HG02798 (cell line): ENCODE measurements at regions not wholly inside any gene's neighbourhood (a gene's known extent, or its start where the extent isn't known, plus 50 kb on each side); places are given as distances from the start of the nearest gene placed in this dataset.

ENCODE experiments used
- ATAC-seq: cut with Tn5 transposase; IDR thresholded peaks from one replicate; pipeline ENCODE4 v1.9.1; 2021; ENCODE audit warnings: mild to moderate bottlenecking; ENCODE audit not compliant: unreplicated experiment, poor library complexity

GRCh38 chr14:38788060-38788459 lies 315.0 kb downstream of the SEC23A start:
- no peak for ATAC-seq

DNA sequence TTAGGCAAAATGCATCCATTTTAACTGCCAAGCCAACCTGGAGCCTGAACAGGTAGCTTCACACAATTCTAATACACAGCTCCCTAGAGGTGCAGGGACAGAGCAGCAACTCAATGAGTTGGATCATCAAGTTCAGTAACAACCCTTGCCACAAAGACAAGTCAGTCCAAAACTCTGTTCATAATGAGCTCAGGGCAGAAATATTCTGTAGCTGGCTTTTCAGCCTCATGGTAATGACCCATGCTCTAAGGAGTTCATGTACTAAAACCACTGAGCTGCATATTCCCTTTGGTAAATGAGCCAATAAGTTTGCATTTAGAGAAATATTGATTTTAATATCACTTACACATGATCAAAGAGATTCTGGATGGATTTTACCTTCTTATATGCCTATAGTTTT lies 316.1 kb downstream of the SEC23A start:
- ATAC-seq = no peak

DNA sequence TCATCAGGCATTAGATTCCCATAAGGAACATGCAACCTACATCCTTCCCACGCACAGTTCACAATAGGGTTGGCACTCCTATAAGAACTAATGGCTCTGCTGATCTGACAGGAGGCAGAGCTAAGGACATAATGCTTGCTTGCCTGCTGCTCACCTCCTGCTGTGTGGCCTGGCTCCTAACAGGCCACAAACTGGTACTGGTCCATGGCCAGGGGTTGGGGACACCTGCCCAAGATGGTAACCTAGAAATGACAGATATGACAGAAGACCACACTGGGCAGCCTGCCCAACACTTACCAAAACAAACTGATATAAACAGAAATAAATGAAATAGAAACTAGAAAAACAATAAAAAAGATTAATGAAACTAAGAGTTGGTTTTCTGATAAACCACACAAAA lies 325.6 kb downstream of the SEC23A start:
- no peak for ATAC-seq

- no peak for ATAC-seq
These were observed 327.0 kb downstream of the SEC23A start for GRCh38 chr14:38775986-38776385.

DNA sequence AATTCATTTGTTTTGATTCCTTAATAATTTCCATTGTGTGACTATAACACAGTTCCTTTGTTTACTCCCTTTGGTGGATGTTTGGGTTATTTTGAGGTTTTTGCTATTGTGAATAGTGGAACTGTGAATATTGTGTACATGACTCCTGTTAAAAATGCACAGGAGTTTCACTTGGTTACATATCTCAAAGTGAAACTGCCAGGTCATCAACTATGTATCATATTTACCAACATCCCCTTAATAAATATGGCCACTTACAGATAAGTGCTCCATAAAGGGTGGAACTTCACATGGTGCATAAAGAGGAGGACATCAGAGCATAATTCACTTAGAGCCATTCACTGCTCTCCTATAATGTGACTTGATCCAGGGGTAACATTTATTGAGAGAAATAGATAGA lies 328.9 kb downstream of the SEC23A start:
- ATAC-seq = no peak

DNA sequence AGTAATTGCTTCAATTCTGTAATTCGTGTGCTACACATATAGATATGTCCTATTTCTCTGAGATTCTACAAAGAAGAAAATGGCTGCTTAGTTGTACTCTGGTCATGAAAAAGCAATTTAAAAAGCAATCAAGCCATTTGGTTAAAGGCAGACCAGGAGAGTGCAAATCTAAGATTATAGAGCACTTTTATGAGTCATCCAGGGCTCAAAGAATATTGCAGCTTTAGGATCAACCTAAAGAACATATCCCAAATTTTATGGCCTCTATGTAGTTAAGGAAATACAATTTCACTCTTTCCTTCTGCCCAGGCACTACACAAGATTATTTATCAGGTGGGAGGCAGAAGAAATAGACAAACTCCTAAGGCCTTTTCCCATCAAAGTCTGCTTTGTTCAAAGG lies 332.8 kb downstream of the SEC23A start:
- ATAC-seq = no peak

DNA sequence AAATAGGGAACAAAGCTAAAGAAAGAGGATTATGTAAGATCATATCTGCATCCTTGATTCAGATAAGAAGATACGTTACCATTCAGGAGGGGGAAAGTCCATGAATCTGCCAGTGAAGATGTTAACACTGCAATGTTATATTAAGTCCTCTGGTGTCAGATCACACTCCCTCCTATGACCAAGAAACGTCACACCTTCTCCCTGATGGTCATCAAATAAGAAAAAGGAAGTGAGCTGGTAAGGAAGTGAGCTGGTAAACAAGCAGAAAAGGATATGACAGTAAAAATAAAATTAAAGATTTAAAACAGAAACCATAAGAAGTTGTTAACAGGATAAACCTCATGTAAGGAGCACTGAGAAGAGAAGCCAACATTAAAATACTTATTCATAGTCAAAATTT lies 340.2 kb downstream of the SEC23A start:
- no peak for ATAC-seq

GRCh38 chr14:38762426-38762825 lies 340.6 kb downstream of the SEC23A start:
- no peak for ATAC-seq

DNA sequence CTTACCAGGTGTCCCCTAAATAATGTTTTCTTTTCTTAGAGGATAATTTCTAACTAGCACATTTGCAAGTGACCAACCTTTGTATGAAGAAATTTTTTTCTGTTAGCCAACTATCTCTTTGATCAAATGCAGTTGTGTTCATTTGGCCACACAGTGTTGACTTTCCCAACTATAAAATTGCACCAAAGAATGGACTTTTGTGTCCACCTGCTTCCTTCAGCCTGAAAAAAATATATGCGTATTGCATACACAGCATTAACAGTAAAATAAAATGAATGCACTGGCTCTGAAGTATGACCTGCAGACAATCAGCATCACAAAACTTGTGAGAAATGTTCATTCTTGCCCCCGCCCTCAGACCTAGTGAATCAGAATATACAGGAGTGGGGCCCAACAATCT lies 342.0 kb downstream of the SEC23A start:
- no peak for ATAC-seq

- ATAC-seq = no peak
These were observed 344.4 kb downstream of the SEC23A start for GRCh38 chr14:38758661-38759060.

GRCh38 chr14:38755036-38755435 lies 348.0 kb downstream of the SEC23A start:
- no peak for ATAC-seq

DNA sequence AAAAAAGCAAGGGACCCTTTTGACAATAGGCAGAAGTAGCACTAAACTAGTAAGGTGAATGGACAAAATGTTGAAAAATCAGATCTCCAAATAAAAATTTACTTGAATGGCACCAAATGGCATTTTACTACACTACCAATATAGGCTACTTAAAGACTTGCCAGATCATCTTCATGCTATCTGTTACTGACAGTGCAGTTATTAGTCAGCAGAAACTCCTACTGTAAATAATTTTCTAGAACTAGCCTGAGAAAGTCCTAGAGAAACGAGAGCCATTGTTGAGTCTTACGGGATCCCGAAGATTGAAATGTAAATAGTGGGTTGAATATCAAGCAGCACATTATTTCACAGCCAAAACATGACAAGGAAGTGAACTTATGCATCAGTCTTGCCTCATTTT lies 350.3 kb downstream of the SEC23A start:
- no peak for ATAC-seq

GRCh38 chr14:38752341-38752740 lies 350.7 kb downstream of the SEC23A start:
- no peak for ATAC-seq

DNA sequence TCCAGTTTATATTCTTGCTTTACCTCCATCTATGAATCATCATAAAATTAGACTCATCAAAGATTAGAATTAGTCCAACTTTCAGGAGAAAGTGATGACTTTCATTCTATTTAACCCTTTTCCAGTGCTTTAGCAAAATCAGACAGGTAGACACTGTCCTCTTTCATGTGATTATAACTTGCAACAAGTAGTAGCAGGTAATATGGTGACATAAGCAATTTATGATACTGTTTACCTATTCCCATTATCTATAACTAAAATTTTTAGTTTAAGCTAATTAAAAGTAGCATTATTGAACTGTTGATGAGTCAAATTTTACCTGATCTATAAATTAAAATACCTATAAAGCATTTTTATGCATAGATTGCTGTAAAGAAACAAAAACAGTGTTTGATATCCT lies 351.6 kb downstream of the SEC23A start:
- no peak for ATAC-seq

GRCh38 chr14:38749936-38750335 lies 353.1 kb downstream of the SEC23A start:
- ATAC-seq = no peak

GRCh38 chr14:38745861-38746260 lies 357.2 kb downstream of the SEC23A start:
- no peak for ATAC-seq

GRCh38 chr14:38743966-38744584 lies 359.0 kb downstream of the SEC23A start:
- no peak for ATAC-seq

DNA sequence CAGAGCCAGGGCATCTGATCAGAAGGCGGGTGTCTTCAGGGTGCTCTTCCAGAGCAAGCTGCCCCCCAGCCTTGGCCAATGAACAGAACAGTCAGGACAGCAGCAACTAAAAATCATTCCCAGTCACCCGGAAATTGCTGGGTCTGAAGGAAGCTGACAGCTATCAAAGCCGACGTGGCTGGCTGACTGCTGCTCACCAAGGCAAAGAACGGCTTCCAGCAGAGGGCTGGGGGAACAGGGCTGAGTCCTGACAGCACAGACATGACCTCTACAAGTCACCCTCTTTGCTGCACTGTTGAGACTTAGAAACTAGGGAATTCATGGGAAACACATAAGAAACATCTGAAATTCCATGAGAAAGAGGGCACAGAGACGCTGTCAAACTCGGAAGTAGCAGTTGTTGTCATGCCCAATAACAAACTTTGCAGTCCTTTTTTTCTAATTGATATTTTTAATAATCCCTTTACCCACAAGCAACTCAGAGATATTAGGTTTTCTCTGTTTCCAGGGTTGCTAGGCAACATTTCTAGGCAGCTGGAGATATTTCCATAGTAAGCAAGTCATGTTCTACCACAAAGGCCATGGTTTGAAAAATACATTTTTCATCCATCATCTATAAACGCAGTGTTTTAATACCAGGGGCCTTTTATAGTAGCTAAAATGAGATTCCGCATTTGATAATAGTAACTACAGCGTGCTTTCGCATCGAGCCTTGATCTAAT lies 365.2 kb downstream of the SEC23A start:
- ATAC-seq = no peak

GRCh38 chr14:38735005-38735404 lies 368.0 kb downstream of the SEC23A start:
- ATAC-seq = no peak

DNA sequence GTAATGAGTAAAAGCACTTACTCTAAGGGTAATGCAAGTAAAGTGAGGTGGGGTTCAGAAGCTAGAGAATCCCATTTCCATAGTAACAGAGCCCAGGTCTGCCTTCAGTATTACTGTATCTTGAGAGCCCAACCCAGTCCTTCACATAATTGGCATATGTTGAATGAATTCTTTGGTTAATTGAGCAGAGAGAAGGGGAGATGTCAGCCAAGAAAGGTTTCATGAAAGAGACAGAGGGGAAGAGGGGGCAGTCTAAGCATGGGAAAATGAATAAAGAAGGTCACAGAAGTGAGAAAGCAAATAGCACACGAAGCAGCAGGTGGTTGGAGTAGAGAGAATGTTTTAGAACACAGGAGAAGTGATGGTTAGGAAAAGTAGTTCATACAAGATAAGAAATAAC lies 371.1 kb downstream of the SEC23A start:
- no peak for ATAC-seq

DNA sequence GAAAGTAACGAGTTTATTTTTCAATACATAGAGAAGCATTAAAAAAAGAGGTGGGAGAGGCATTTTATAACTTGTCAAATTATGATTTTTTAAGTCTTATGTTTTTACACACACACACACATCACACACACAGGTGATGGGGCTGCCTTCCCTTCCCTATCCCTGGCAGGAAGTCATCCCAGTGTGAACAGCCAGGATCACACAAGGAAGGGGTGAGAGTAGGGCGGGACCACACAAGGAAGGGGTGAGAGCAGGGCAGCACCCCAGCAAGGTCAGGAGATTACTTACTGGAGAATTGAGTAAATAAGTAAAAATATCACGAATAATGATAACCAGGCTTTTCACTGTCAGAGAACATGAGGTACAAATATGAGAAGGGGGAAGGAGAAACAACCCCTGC lies 372.6 kb downstream of the SEC23A start:
- ATAC-seq = no peak

DNA sequence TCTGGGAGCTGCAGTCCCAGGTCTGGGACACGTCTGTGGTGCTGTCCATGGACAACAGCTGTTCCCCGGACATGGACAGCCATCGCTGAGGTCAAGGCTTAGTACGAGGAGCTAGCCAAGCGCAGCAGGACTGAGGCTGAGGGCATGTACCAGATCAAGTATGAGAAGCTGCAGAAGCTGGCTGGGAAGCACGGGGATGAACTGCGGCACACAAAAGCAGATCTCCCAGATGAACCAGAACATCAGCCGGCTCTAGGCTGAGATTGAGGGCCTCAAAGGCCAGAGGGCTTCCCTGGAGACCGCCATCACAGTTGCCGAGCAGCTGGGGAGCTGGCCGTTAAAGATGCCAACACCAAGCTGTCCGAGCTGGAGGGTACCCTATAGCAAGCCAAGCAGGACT lies 375.3 kb downstream of the SEC23A start:
- no peak for ATAC-seq
